ENCODE measurements at regions not wholly inside any gene's neighbourhood (a gene's known extent, or its start where the extent isn't known, plus 50 kb on each side); places are given as distances from the start of the nearest gene placed in this dataset.

- no peak for TF ChIP-seq CTCF (conservative IDR thresholded peaks at IDR 0.05 in 1 of 2, IDR thresholded peaks at IDR 0.05 in 1 of 2; ENCODE audit: low read depth in 1 of 2, low read length in 2 of 2)
- TF ChIP-seq EZH2 (IDR thresholded peaks at IDR 0.05; ENCODE audit: low read length, missing control alignments) = no peak
Observed at GRCh38 chr4:125481334-125482045, 166.7 kb downstream of the FAT4 start.

Data from fibroblast of lung (primary cell).